Ovary (tissue), 3 donors: ENCODE measurements at regions not wholly inside any gene's neighbourhood (a gene's known extent, or its start where the extent isn't known, plus 50 kb on each side); places are given as distances from the start of the nearest gene placed in this dataset.

Source experiments
- CTCF ChIP-seq, 3 donors: fragments of 450-650 bp in 2 of 3; fragments of 200-600 bp in 1 of 3; IDR thresholded peaks; one replicate each; pipeline versions ENCODE4 v1.5.1 to v1.8.0; 2016 to 2022; ENCODE audit warnings: antibody characterized with exemption in 3 of 3, mild to moderate bottlenecking in 1 of 3
- POLR2A ChIP-seq: fragments of 450-650 bp; IDR thresholded peaks from one replicate; pipeline ENCODE4 v1.6.1; 2017; ENCODE audit warnings: antibody characterized with exemption, mild to moderate bottlenecking, moderate library complexity
- donor health status: DM: no; HTN: no; CAD: no.

- TF ChIP-seq POLR2A (no peak), CTCF (IDR thresholded peaks at IDR 0.05) (no peak)
Measured at GRCh38 chr4:104915373-104915772, 231.3 kb upstream of the TET2 start.
